BJ (cell line): ENCODE measurements at regions not wholly inside any gene's neighbourhood (a gene's known extent, or its start where the extent isn't known, plus 50 kb on each side); places are given as distances from the start of the nearest gene placed in this dataset.

ENCODE experiments used
- CTCF ChIA-PET: fragments of 350-600 bp; formaldehyde crosslinking; extraction: SDS; loops from one replicate; lab custom pipeline; 2021; ENCODE audit warnings: antibody characterized with exemption, inconsistent platforms; lab: Yijun Ruan, JAX
- POLR2A ChIA-PET: fragments of 300-600 bp; sonication (Branson Sonifier 250); formaldehyde crosslinking; extraction: SDS; loops from one replicate; lab custom pipeline; 2021; ENCODE audit warnings: antibody characterized with exemption; lab: Charles Lee
- DNase-seq: peaks from one replicate; pipeline ENCODE4 v3.0.0-alpha.2; 2011; ENCODE audit warnings: low read depth
- H3K27me3 ChIP-seq: 2 replicates; pipeline ENCODE4 v1.6.0; 2011; ENCODE audit warnings: low read length; ENCODE audit not compliant: control insufficient read depth, insufficient read depth
- H3K36me3 ChIP-seq: 2 replicates; pipeline ENCODE4 v1.5.1; 2011; ENCODE audit warnings: low read length; ENCODE audit not compliant: control insufficient read depth, insufficient read depth
- H3K4me3 ChIP-seq: 2 replicates; pipeline ENCODE4 v1.5.1; 2011; ENCODE audit warnings: low read depth, mild to moderate bottlenecking, control low read depth, low read length
- CTCF ChIP-seq: IDR thresholded peaks from 2 replicates; pipeline ENCODE4 v1.5.1; 2011; ENCODE audit warnings: low read depth, mild to moderate bottlenecking, control low read depth, inconsistent platforms, low read length, moderate library complexity; ENCODE audit not compliant: insufficient read depth

GRCh38 chr5:75922480-75922879 lies 160.7 kb upstream of the SV2C start:
- no peak for TF ChIP-seq CTCF
- CTCF ChIA-PET: no interaction called here
- POLR2A ChIA-PET: no interaction called here
- Histone ChIP-seq H3K36me3 (no peaks in the 10 kb centered on the region), H3K4me3 (no peak overlapping the region), H3K27me3 (no peaks in the 10 kb centered on the region)
- no peak for DNase-seq

GRCh38 chr5:75921011-75921410 lies 162.2 kb upstream of the SV2C start:
- H3K27me3 ChIP-seq: no peaks in the 10 kb centered on the region
- no peak overlapping the region for H3K4me3 ChIP-seq
- no peak for DNase-seq
- POLR2A ChIA-PET: no interaction called here
- CTCF ChIA-PET: no interaction called here
- no peaks in the 10 kb centered on the region for H3K36me3 ChIP-seq
- no peak for TF ChIP-seq CTCF

- no peak for TF ChIP-seq CTCF
- POLR2A ChIA-PET: no interaction called here
- Histone ChIP-seq H3K4me3 (no peak overlapping the region), H3K36me3 (no peaks in the 10 kb centered on the region), H3K27me3 (no peaks in the 10 kb centered on the region)
- CTCF ChIA-PET: no interaction called here
- DNase-seq: no peak
These were observed 167.0 kb upstream of the SV2C start for GRCh38 chr5:75916144-75916543.

- ChIA-PET CTCF (no interaction called here), POLR2A (no interaction called here)
- Histone ChIP-seq H3K27me3 (no peaks in the 10 kb centered on the region), H3K4me3 (no peak overlapping the region), H3K36me3 (no peaks in the 10 kb centered on the region)
- no peak for TF ChIP-seq CTCF
- DNase-seq: no peak
These were observed 174.0 kb upstream of the SV2C start for GRCh38 chr5:75909223-75909622.

- no peaks in the 10 kb centered on the region for H3K27me3 ChIP-seq
- POLR2A ChIA-PET: no interaction called here
- H3K36me3 ChIP-seq: no peaks in the 10 kb centered on the region
- CTCF ChIA-PET: no interaction called here
- DNase-seq: no peak
- H3K4me3 ChIP-seq: no peak overlapping the region
- TF ChIP-seq CTCF: no peak
These were observed 175.5 kb upstream of the SV2C start for GRCh38 chr5:75907651-75908050.
